ENCODE measurements at regions not wholly inside any gene's neighbourhood (a gene's known extent, or its start where the extent isn't known, plus 50 kb on each side); places are given as distances from the start of the nearest gene placed in this dataset.
"Not testable (repeated sequence)": the region's sequence is repeated elsewhere in the genome, so short reads cannot be mapped to it uniquely, and the experiment has no call there.

DNA sequence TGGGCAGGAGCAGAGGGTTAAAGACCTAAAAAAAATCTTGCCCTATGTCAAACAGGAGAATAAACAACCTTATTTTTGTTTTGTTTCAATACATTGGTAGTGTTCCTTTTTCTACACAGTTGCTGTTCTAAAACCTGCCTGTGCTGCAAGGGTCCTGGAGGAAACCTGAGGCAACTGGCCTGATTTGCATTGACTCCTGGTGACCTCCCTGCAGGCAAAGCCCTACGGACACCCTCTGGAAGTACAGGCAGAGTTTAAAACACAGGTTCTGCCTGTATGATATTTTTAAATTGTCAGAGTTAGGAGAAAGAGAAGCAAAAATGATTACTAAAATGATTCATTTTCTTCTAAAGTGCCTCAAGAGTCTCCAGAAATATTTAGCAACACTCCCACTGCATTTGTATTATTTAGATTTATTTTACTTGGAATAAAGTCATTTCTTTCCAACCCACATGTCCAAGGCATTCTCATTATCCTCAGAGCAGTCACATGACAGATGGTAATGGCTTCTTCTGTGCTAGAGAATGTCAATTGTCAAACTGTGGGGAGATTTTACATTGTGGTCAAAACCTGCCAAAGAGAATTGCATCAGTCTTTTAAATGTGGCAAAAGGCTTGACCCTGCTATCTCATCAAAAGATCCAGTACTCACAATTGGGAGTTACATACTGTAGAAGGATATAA, 559.6 kb downstream of the CETN3 start:
- DNase-seq (ENCODE audit: low spot score): no peak

DNA sequence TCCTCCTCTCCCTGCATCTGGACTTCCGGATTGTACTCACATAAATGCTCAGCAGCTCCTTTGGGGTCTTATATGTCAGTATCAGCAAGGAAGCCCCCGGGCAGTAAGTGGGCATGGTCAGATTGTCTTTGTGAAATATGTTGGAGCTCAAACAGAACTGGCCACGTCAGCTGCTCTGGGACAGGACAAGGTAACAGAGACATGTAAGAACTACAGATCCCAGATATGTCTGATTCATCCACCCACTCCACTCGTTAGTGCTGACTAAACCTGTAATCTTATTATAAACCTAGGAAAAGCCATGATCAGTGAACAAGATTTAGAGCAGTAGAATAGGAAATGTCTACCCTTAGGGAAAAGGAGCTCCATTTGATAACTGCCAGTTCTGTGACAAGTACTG, 561.8 kb downstream of the CETN3 start:
- DNase-seq (ENCODE audit: low spot score): no peak

DNA sequence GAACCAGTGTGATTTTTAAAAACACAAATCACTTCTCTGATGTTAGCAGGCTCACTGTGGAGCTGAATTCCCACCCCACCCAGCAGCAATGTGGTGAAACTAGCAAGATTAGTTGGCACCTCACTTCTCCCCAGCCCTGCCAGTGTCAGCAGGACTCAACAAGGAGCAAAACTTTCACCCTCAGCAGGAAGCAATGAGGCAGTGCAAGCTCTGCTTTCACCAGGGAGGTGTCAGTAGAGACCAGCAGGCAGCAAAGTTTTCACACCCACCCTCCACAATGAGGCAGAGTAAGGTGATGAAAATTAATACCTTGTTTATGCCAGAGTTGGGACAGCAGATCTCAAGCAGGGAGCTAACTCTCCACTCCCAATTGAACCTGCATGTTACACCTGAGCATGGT, 565.0 kb downstream of the CETN3 start:
- DNase-seq (ENCODE audit: low spot score): no peak

GRCh38 chr5:89842531-89842930, 567.0 kb downstream of the CETN3 start:
- DNase-seq (ENCODE audit: low spot score): no peak

- DNase-seq (ENCODE audit: low spot score): no peak
These were observed 568.6 kb downstream of the CETN3 start for GRCh38 chr5:89840906-89841305.

GRCh38 chr5:89830691-89831090, 578.9 kb downstream of the CETN3 start:
- no peak for DNase-seq (ENCODE audit: low spot score)

GRCh38 chr5:89827960-89828359, 581.6 kb downstream of the CETN3 start:
- no peak for DNase-seq (ENCODE audit: low spot score)

GRCh38 chr5:89827359-89827758, 582.2 kb downstream of the CETN3 start:
- no peak for DNase-seq (ENCODE audit: low spot score)

GRCh38 chr5:89826938-89827337, 582.6 kb downstream of the CETN3 start:
- no peak for DNase-seq (ENCODE audit: low spot score)

- DNase-seq (ENCODE audit: low spot score): no peak
These were observed 586.5 kb downstream of the CETN3 start for GRCh38 chr5:89823046-89823445.

- no peak for DNase-seq (ENCODE audit: low spot score)
These were observed 591.7 kb downstream of the CETN3 start for GRCh38 chr5:89817841-89818240.

DNA sequence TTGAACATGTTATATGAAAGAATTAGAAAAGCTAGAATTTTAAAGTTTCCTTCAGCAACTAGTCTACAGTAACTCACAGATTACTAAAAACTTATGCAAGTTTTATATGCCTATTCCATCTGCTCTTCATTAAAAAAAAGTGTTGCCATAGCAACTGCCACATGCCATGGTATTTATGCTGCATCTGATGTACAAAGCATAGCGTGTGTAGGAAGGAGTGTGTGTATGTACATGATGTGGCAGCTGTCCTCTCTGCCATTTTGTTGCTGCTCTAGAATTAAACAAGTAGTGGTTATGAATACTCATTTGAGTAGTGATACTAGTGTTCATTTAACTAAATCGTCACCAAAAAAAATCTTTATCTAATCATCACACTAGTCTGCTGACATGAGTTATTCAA, 593.5 kb downstream of the CETN3 start:
- DNase-seq (ENCODE audit: low spot score): no peak

DNA sequence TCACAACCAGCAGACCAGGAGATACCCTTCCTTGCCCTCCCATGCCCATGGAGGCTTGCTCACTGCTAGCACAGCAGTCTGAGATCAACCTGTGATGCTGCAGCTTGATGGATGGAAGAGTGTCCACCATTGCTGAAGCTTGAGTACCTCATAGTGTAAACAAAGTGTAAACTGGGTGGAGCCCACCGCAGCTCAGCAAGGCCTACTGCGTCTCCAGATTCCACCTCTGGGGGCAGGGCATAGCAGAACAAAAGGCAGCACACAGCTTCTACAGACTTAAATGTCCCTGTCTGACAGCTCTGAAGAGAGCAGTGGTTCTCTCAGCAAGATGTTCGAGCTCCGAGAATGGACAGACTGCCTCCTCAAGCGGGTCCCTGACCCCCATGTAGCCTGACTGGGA, 608.8 kb downstream of the CETN3 start:
- not testable (repeated sequence) for DNase-seq (ENCODE audit: low spot score)

- DNase-seq (ENCODE audit: low spot score): not testable (repeated sequence)
These were observed 615.1 kb downstream of the CETN3 start for GRCh38 chr5:89794504-89794903.

GRCh38 chr5:89779734-89780133, 629.8 kb downstream of the CETN3 start:
- DNase-seq (ENCODE audit: low spot score): not testable (repeated sequence)

GRCh38 chr5:89777758-89778157, 631.8 kb downstream of the CETN3 start:
- DNase-seq (ENCODE audit: low spot score): no peak

GRCh38 chr5:89769975-89770374, 639.6 kb downstream of the CETN3 start:
- no peak for DNase-seq (ENCODE audit: low spot score)

GRCh38 chr5:89759802-89760201, 649.8 kb downstream of the CETN3 start:
- DNase-seq (ENCODE audit: low spot score): no peak

DNA sequence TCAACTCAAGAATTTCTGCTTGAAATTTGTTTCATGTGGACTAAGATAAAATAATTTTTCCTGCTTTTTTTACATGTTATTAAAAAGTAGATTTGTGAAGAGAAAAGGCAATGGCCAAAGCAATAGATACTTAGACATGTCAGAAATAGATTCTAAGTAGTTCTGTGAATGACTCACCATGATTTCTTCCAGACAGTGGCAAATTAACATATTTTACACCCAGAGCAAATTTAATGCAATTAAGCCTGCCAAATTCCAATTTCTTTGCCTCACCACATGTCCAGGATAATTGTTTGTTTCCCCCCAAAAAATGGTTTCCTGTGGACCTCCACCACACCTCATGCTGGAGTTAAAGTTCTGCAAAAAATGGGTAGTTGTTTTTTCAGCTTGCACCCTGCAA, 651.4 kb downstream of the CETN3 start:
- DNase-seq (ENCODE audit: low spot score): no peak

GRCh38 chr5:89756955-89757354, 652.6 kb downstream of the CETN3 start:
- DNase-seq (ENCODE audit: low spot score): no peak

- DNase-seq (ENCODE audit: low spot score): no peak
These were observed 654.5 kb downstream of the CETN3 start for GRCh38 chr5:89755024-89755423.

DNA sequence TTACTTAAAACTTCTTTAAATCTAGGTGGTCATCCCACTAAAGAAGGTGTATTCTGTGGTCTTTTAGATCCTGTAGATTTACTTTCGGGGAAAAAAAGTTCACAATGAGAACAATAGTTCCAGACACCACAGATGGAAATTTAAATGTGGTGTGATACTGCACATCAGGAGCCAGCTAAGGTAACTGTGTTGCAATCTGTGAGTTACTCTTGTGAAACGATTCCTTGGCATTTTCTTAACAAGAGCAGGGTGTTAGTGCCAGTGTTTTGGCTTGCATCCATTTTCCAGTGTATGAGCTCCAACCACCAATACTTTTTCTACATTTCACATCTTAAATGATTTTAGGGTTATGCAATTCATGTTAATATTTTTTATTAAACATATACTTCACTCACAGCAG, 674.5 kb downstream of the CETN3 start:
- no peak for DNase-seq (ENCODE audit: low spot score)

GRCh38 chr5:89733772-89734171, 675.8 kb downstream of the CETN3 start:
- no peak for DNase-seq (ENCODE audit: low spot score)

DNA sequence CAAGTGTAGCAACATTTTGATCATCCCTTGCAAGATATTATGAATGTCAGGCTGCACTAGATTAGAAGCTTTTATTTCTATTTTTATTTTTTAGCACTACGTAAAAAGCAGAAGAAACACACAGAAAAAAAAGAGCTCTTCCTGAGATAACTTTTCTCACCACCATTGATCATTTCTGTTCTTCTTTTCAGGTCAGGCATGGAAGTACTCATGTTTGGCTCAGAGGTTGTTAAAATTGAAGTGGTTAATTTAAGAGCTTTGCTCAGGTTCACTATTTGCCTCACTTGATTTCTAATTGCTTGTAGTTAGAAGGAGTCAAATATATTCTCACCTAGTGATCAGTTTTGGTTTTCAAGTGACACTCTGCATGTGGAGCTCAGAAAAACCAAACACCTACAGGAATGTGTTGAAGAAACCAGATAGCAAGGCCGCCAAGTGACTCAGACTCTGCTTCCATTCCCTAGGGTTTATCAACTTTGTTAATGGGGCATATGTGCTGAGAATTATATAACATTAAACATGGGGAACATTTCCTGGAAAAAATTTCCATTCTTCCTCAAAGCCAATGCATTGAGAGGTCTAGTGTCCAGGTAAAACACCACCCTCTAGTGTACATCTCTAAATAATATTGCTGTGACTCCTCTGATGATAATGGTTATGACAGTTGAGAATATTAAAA, 679.8 kb downstream of the CETN3 start:
- DNase-seq (ENCODE audit: low spot score): no peak
